CD14-positive monocyte (primary cell): ENCODE measurements at regions not wholly inside any gene's neighbourhood (a gene's known extent, or its start where the extent isn't known, plus 50 kb on each side); places are given as distances from the start of the nearest gene placed in this dataset.

ENCODE experiments used
- DNase-seq, 3 donors: peaks; one replicate each; pipeline ENCODE4 v3.0.0-alpha.2; 2011 to 2022
- H2AFZ ChIP-seq: 2 replicates; pipeline ENCODE4 v1.6.0; 2012; ENCODE audit warnings: mild to moderate bottlenecking, low read depth, low read length, inconsistent platforms; ENCODE audit not compliant: insufficient read depth, poor library complexity, severe bottlenecking
- H3K27ac ChIP-seq, 2 donors: 1 replicate in 1 of 2; 2 replicates in 1 of 2; pipeline ENCODE4 v1.5.1; 2012 to 2013; ENCODE audit warnings: low read length in 2 of 2, control low read depth in 1 of 2, inconsistent platforms in 1 of 2, low read depth in 1 of 2, mild to moderate bottlenecking in 1 of 2
- H3K27me3 ChIP-seq, 2 donors: one replicate each; pipeline versions ENCODE4 v1.6.0 to v1.6.1; 2011 to 2013; ENCODE audit warnings: low read length in 2 of 2; ENCODE audit not compliant: control insufficient read depth in 2 of 2, insufficient read depth in 2 of 2
- H3K36me3 ChIP-seq, 2 donors: replicated peaks in 1 of 2; 1 replicate in 1 of 2; 2 replicates in 1 of 2; pipeline versions ENCODE4 v1.5.1 to v1.6.1; 2012 to 2013; ENCODE audit warnings: low read length in 2 of 2, control low read depth in 1 of 2, inconsistent platforms in 1 of 2, mild to moderate bottlenecking in 1 of 2; ENCODE audit not compliant: insufficient read depth in 2 of 2, control insufficient read depth in 1 of 2
- H3K4me1 ChIP-seq, 2 donors: 1 replicate in 1 of 2; 2 replicates in 1 of 2; pipeline versions ENCODE4 v1.5.1 to v1.6.1; 2012 to 2013; ENCODE audit warnings: low read length in 2 of 2, control low read depth in 1 of 2, inconsistent platforms in 1 of 2, mild to moderate bottlenecking in 1 of 2, moderate library complexity in 1 of 2; ENCODE audit not compliant: insufficient read depth in 2 of 2, control insufficient read depth in 1 of 2
- H3K4me2 ChIP-seq: replicated peaks from 2 replicates; pipeline ENCODE3; 2012; ENCODE audit warnings: low read length, moderate library complexity, mild to moderate bottlenecking; ENCODE audit not compliant: poor library complexity, severe bottlenecking; ENCODE audit errors: extremely low read depth
- H3K4me3 ChIP-seq, 3 experiments: fragments of 200-600 bp in 1 of 3; sonication (generic) in 1 of 3; replicated peaks in 1 of 3; 1 replicate in 2 of 3; 2 replicates in 1 of 3; pipeline ENCODE4 v1.5.1; 2011 to 2013; ENCODE audit warnings: low read length in 3 of 3, mild to moderate bottlenecking in 3 of 3, control low read depth in 2 of 3, low read depth in 2 of 3, inconsistent platforms in 1 of 3, moderate library complexity in 1 of 3
- H3K79me2 ChIP-seq: 2 replicates; pipeline ENCODE4 v1.6.0; 2012; ENCODE audit warnings: mild to moderate bottlenecking, control low read depth, inconsistent platforms, low read length, moderate library complexity; ENCODE audit not compliant: insufficient read depth
- H3K9ac ChIP-seq: 2 replicates; pipeline ENCODE4 v1.6.0; 2017; ENCODE audit warnings: low read length, mild to moderate bottlenecking; ENCODE audit not compliant: insufficient read depth, poor library complexity, severe bottlenecking
- H3K9me3 ChIP-seq, 2 donors: replicated peaks in 1 of 2; 1 replicate in 1 of 2; 2 replicates in 1 of 2; pipeline versions ENCODE4 v1.5.1 to v1.6.1; 2012 to 2013; ENCODE audit warnings: low read length in 2 of 2, control low read depth in 1 of 2; ENCODE audit not compliant: control insufficient read depth in 1 of 2, insufficient read depth in 1 of 2
- H4K20me1 ChIP-seq: 2 replicates; pipeline ENCODE4 v1.6.0; 2012; ENCODE audit warnings: mild to moderate bottlenecking, low read length, control low read depth, moderate library complexity; ENCODE audit not compliant: insufficient read depth
- H3K27ac Mint-ChIP-seq, 7 donors: one replicate each; pipeline ENCODE4 v1.8.0; 2020; ENCODE audit warnings: mild to moderate bottlenecking in 7 of 7, mixed read lengths in 7 of 7, moderate library complexity in 6 of 7, inconsistent platforms in 2 of 7
- H3K27me3 Mint-ChIP-seq, 3 donors: one replicate each; pipeline ENCODE4 v1.8.0; 2021 to 2022; ENCODE audit warnings: low read depth in 3 of 3, mild to moderate bottlenecking in 3 of 3, mixed read lengths in 3 of 3, moderate library complexity in 3 of 3, inconsistent platforms in 1 of 3
- H3K36me3 Mint-ChIP-seq, 2 donors: one replicate each; pipeline ENCODE4 v1.8.0; 2020; ENCODE audit warnings: mixed read lengths in 2 of 2, inconsistent platforms in 1 of 2, mild to moderate bottlenecking in 1 of 2
- H3K4me1 Mint-ChIP-seq: one replicate; pipeline ENCODE4 v1.8.0; 2020; ENCODE audit warnings: mild to moderate bottlenecking, mixed read lengths
- H3K4me3 Mint-ChIP-seq, 2 donors: one replicate each; pipeline ENCODE4 v1.8.0; 2020; ENCODE audit warnings: mild to moderate bottlenecking in 2 of 2, mixed read lengths in 2 of 2, moderate library complexity in 1 of 2
- H3K9me3 Mint-ChIP-seq, 7 donors: one replicate each; pipeline ENCODE4 v1.8.0; 2020 to 2022; ENCODE audit warnings: mixed read lengths in 7 of 7, mild to moderate bottlenecking in 6 of 7, moderate library complexity in 6 of 7, inconsistent platforms in 2 of 7
- CTCF ChIP-seq: fragments of 200-600 bp; IDR thresholded peaks from one replicate; pipeline ENCODE4 v1.8.0; 2022; ENCODE audit warnings: antibody characterized with exemption, mild to moderate bottlenecking
- WGBS: methylation state at CpG from one replicate; pipeline ENCODE4 v1.1.5; 2013; ENCODE audit warnings: missing lambda C conversion rate; ENCODE audit not compliant: insufficient coverage; 5-methylcytosine and 5-hydroxymethylcytosine counted together
- intact Hi-C, 2 donors: fragments of 100-400 bp; cut with micrococcal nuclease; formaldehyde crosslinking; loops; one replicate each; pipeline versions ENCODE4 v1.15.0 to v1.15.1; 2023

DNA sequence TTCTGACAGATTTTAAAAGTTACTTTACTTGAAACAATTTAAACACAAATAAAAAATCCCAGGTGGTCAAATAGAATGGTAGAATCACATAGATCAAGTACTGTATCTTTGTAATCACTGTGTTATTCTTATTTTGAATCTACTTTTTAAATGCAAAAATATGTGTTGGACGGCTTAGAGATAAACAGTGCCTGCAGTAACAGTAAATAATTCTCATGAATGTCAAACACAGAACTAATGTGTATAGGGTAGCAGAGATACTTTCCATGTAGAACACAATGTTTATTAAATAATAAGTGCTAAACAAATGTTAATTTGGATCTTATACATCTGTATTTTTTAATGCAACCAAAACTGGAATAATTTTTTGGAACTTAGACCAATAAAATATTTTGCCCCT is 1199.4 kb downstream of the SORCS1 start:
- Histone ChIP-seq H3K79me2 (no peaks in the 10 kb centered on the region), H3K4me3 (no peak overlapping the region), H3K27me3 (no peaks in the 10 kb centered on the region), H2AFZ (no peak overlapping the region), H4K20me1 (no peaks in the 10 kb centered on the region), H3K9me3 (no peaks in the 10 kb centered on the region), H3K27ac (no peak overlapping the region), H3K9ac (no peak overlapping the region), H3K4me1 (no peaks in the 10 kb centered on the region), H3K36me3 (no peaks in the 10 kb centered on the region), H3K4me2 (no peak overlapping the region)
- Mint-ChIP-seq H3K9me3 (peaks cover 0 to 3% (median 0%) of the 10 kb centered on the region in 7 donors), H3K36me3 (no peaks in the 10 kb centered on the region), H3K4me3 (no peak overlapping the region), H3K4me1 (no peaks in the 10 kb centered on the region), H3K27ac (no peak overlapping the region), H3K27me3 (peaks cover 0 to 2% (median 0%) of the 10 kb centered on the region in 3 donors)
- intact Hi-C loops = no loop called here
- no CpG with 5 or more reads among the region's 1 CpG for WGBS
- DNase-seq = no peak
- TF ChIP-seq CTCF = no peak

GRCh38 chr10:105964009-105964408 is 1200.5 kb downstream of the SORCS1 start:
- no peaks in the 10 kb centered on the region for H3K36me3 Mint-ChIP-seq
- intact Hi-C loops = no loop called here
- no peak for DNase-seq
- no peaks in the 10 kb centered on the region for H3K4me1 ChIP-seq
- H3K27ac Mint-ChIP-seq = no peak overlapping the region
- no peaks in the 10 kb centered on the region for H4K20me1 ChIP-seq
- H3K9ac ChIP-seq = no peak overlapping the region
- H3K4me3 ChIP-seq = no peak overlapping the region
- H3K27me3 ChIP-seq = no peaks in the 10 kb centered on the region
- peaks cover 0 to 3% (median 0%) of the 10 kb centered on the region in 7 donors for H3K9me3 Mint-ChIP-seq
- no peak overlapping the region for H3K4me3 Mint-ChIP-seq
- H2AFZ ChIP-seq = no peak overlapping the region
- no peaks in the 10 kb centered on the region for H3K79me2 ChIP-seq
- no peak overlapping the region for H3K27ac ChIP-seq
- no peaks in the 10 kb centered on the region for H3K36me3 ChIP-seq
- no peaks in the 10 kb centered on the region for H3K9me3 ChIP-seq
- no peak for TF ChIP-seq CTCF
- no peak overlapping the region for H3K4me2 ChIP-seq
- H3K4me1 Mint-ChIP-seq = no peaks in the 10 kb centered on the region
- no CpG with 5 or more reads among the region's 5 CpGs for WGBS
- peaks cover 0 to 2% (median 0%) of the 10 kb centered on the region in 3 donors for H3K27me3 Mint-ChIP-seq
